CD4-positive, alpha-beta T cell (primary cell): ENCODE measurements at regions not wholly inside any gene's neighbourhood (a gene's known extent, or its start where the extent isn't known, plus 50 kb on each side); places are given as distances from the start of the nearest gene placed in this dataset.

Source experiments
- ATAC-seq: fragments of 200-7000 bp; cut with Tn5 transposase; one replicate; pipeline ENCODE4 v1.10.0; 2022; ENCODE audit warnings: mild to moderate bottlenecking; ENCODE audit not compliant: poor library complexity
- CTCF ChIA-PET: fragments of 350-600 bp; sonication (Branson Sonifier 250); formaldehyde crosslinking; loops from one replicate; lab custom pipeline; 2021; ENCODE audit warnings: antibody characterized with exemption, inconsistent platforms; lab: Charles Lee
- POLR2A ChIA-PET: fragments of 350-600 bp; sonication (Branson Sonifier 250); formaldehyde crosslinking; loops from one replicate; lab custom pipeline; 2021; ENCODE audit warnings: antibody characterized with exemption, inconsistent platforms; lab: Charles Lee
- DNase-seq, 14 experiments: peaks; one replicate each; pipeline ENCODE4 v3.0.0-alpha.2; 2013 to 2020; ENCODE audit warnings: mixed read lengths in 2 of 14
- H3K27ac ChIP-seq, 2 donors: one replicate each; pipeline versions ENCODE4 v1.5.1 to v1.7.0; 2013; ENCODE audit warnings: low read length in 2 of 2, low read depth in 1 of 2, mild to moderate bottlenecking in 1 of 2
- H3K27me3 ChIP-seq, 2 experiments: 1 replicate in 1 of 2; 2 replicates in 1 of 2; pipeline versions ENCODE4 v1.6.1 to v1.7.0; 2013; ENCODE audit warnings: low read length in 2 of 2, control low read depth in 1 of 2, mild to moderate bottlenecking in 1 of 2, moderate library complexity in 1 of 2; ENCODE audit not compliant: insufficient read depth in 2 of 2, control insufficient read depth in 1 of 2
- H3K36me3 ChIP-seq: one replicate; pipeline ENCODE4 v1.6.1; 2013; ENCODE audit warnings: low read length, control low read depth; ENCODE audit not compliant: insufficient read depth
- H3K4me1 ChIP-seq: one replicate; pipeline ENCODE4 v1.6.1; 2013; ENCODE audit warnings: low read length, control low read depth; ENCODE audit not compliant: insufficient read depth
- H3K4me3 ChIP-seq: one replicate; pipeline ENCODE4 v1.5.1; 2013; ENCODE audit warnings: mild to moderate bottlenecking, low read length, moderate library complexity
- H3K9me3 ChIP-seq, 2 experiments: 1 replicate in 1 of 2; 2 replicates in 1 of 2; pipeline versions ENCODE4 v1.6.1 to v1.7.0; 2013; ENCODE audit warnings: low read length in 2 of 2, mild to moderate bottlenecking in 2 of 2, control low read depth in 1 of 2, moderate library complexity in 1 of 2; ENCODE audit not compliant: control insufficient read depth in 1 of 2, insufficient read depth in 1 of 2
- H3K27ac Mint-ChIP-seq: one replicate; pipeline ENCODE4 v1.8.0; 2020; ENCODE audit warnings: mixed read lengths
- H3K27me3 Mint-ChIP-seq: one replicate; pipeline ENCODE4 v1.8.0; 2021; ENCODE audit warnings: mixed read lengths
- H3K36me3 Mint-ChIP-seq: one replicate; pipeline ENCODE4 v1.8.0; 2021; ENCODE audit warnings: low read depth, mixed read lengths
- H3K4me1 Mint-ChIP-seq: one replicate; pipeline ENCODE4 v1.8.0; 2021; ENCODE audit warnings: low read depth, mixed read lengths
- H3K4me3 Mint-ChIP-seq: one replicate; pipeline ENCODE4 v1.8.0; 2020; ENCODE audit warnings: mild to moderate bottlenecking, mixed read lengths
- H3K9me3 Mint-ChIP-seq: one replicate; pipeline ENCODE4 v1.8.0; 2020; ENCODE audit warnings: mixed read lengths
- CTCF ChIP-seq: fragments of 200-600 bp; IDR thresholded peaks from one replicate; pipeline ENCODE4 v1.8.0; 2022; ENCODE audit warnings: antibody characterized with exemption, mild to moderate bottlenecking
- intact Hi-C, 2 experiments: fragments of 100-400 bp; cut with DNase I in 1 of 2; cut with micrococcal nuclease in 1 of 2; formaldehyde crosslinking; loops; one replicate each; pipeline versions ENCODE4 v1.15.1 to v1.9.0; 2023 to 2025; cut with DNase I, micrococcal nuclease

DNA sequence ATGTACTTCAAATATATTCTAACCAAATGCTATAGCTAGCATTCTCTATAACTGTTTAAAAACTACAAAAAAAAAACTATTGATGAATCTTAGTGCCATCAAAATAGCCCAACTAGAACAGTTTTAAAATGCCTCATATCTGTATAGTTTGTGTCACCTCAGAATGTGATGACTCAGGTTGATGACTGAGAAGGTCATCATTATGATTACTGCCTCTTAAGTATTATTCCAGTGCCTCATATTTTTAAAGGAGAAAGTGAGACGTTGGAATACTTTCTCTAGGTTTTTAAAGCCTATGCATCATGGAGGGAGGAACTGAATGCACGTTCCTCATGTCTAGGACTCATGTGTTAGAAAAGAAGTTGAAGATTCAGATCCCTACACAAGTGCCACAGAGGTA, 88.2 kb downstream of the TMA16 start:
- Mint-ChIP-seq H3K9me3 (no peaks in the 10 kb centered on the region), H3K4me1 (no peaks in the 10 kb centered on the region), H3K4me3 (no peak overlapping the region), H3K27ac (no peak overlapping the region), H3K27me3 (peaks cover 3% of the 10 kb centered on the region), H3K36me3 (no peaks in the 10 kb centered on the region)
- H3K36me3 ChIP-seq: no peaks in the 10 kb centered on the region
- intact Hi-C loops: no loop called here
- no peak for TF ChIP-seq CTCF
- no peak overlapping the region for H3K4me3 ChIP-seq
- no peaks in the 10 kb centered on the region for H3K4me1 ChIP-seq
- ATAC-seq: no peak
- no peak overlapping the region for H3K27ac ChIP-seq
- ChIA-PET CTCF (no interaction called here), POLR2A (no interaction called here)
- no peaks in the 10 kb centered on the region for H3K27me3 ChIP-seq
- H3K9me3 ChIP-seq: no peaks in the 10 kb centered on the region
- no peak for DNase-seq

- POLR2A ChIA-PET: no interaction called here
- intact Hi-C loops: no loop called here
- Histone ChIP-seq H3K36me3 (no peaks in the 10 kb centered on the region), H3K4me1 (no peaks in the 10 kb centered on the region), H3K27me3 (no peaks in the 10 kb centered on the region), H3K4me3 (no peak overlapping the region), H3K27ac (no peak overlapping the region), H3K9me3 (no peaks in the 10 kb centered on the region)
- peaks cover 16% of the 10 kb centered on the region for H3K4me1 Mint-ChIP-seq
- ATAC-seq: no peak
- H3K27ac Mint-ChIP-seq: no peak overlapping the region
- peak in 2 of 14 experiments; percentile 24 to 33 for DNase-seq
- no peak overlapping the region for H3K4me3 Mint-ChIP-seq
- no peaks in the 10 kb centered on the region for H3K36me3 Mint-ChIP-seq
- H3K27me3 Mint-ChIP-seq: peaks cover 1% of the 10 kb centered on the region
- no peak for TF ChIP-seq CTCF
- no peaks in the 10 kb centered on the region for H3K9me3 Mint-ChIP-seq
- CTCF ChIA-PET: no interaction called here
These were observed 93.4 kb downstream of the TMA16 start for GRCh38 chr4:163587867-163588266.

DNA sequence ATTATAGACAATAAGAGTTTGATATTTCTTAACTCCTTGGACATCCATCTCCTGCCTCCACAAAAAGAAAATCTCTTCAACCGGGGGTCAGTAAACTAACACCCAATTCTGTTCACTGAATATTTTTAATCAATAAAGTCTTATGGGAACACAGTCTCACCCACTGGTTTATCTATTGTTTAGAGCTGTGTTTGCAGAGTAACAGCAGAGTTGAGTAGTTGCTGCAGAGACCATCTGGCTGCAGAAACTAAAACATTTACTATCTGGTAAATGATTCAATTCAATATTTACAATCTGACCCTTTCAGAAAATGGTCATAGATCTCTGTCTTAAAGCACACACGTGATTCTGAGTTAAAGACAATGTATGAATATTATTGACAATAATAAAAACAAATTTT, 94.0 kb downstream of the TMA16 start:
- no peaks in the 10 kb centered on the region for H3K27me3 Mint-ChIP-seq
- no peaks in the 10 kb centered on the region for H3K36me3 Mint-ChIP-seq
- Histone ChIP-seq H3K9me3 (no peaks in the 10 kb centered on the region), H3K36me3 (no peaks in the 10 kb centered on the region), H3K27ac (no peak overlapping the region), H3K4me3 (no peak overlapping the region), H3K27me3 (no peaks in the 10 kb centered on the region), H3K4me1 (no peaks in the 10 kb centered on the region)
- ChIA-PET POLR2A (no interaction called here), CTCF (no interaction called here)
- H3K4me3 Mint-ChIP-seq: no peak overlapping the region
- peaks cover 16% of the 10 kb centered on the region for H3K4me1 Mint-ChIP-seq
- H3K9me3 Mint-ChIP-seq: no peaks in the 10 kb centered on the region
- ATAC-seq: no peak
- no peak overlapping the region for H3K27ac Mint-ChIP-seq
- no peak for TF ChIP-seq CTCF
- intact Hi-C loops: no loop called here
- DNase-seq: no peak
